ENCODE measurements at regions not wholly inside any gene's neighbourhood (a gene's known extent, or its start where the extent isn't known, plus 50 kb on each side); places are given as distances from the start of the nearest gene placed in this dataset.

- TF ChIP-seq, protein P1, sequence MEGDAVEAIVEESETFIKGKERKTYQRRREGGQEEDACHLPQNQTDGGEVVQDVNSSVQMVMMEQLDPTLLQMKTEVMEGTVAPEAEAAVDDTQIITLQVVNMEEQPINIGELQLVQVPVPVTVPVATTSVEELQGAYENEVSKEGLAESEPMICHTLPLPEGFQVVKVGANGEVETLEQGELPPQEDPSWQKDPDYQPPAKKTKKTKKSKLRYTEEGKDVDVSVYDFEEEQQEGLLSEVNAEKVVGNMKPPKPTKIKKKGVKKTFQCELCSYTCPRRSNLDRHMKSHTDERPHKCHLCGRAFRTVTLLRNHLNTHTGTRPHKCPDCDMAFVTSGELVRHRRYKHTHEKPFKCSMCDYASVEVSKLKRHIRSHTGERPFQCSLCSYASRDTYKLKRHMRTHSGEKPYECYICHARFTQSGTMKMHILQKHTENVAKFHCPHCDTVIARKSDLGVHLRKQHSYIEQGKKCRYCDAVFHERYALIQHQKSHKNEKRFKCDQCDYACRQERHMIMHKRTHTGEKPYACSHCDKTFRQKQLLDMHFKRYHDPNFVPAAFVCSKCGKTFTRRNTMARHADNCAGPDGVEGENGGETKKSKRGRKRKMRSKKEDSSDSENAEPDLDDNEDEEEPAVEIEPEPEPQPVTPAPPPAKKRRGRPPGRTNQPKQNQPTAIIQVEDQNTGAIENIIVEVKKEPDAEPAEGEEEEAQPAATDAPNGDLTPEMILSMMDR (IDR thresholded peaks at IDR 0.05; ENCODE audit: low read depth, low read length) = peak; percentile 6; the same call in 1 of the 2 replicates
- TF ChIP-seq EZH2phosphoT487 (IDR thresholded peaks at IDR 0.05; ENCODE audit: low read depth) = no peak
- H3K27ac ChIP-seq (ENCODE audit: low read length) = no peak overlapping the region
- no peak overlapping the region for H2AFZ ChIP-seq (ENCODE audit: low read depth, low read length)
- no peak overlapping the region for H3K4me3 ChIP-seq (ENCODE audit: low read length)
- H3K27me3 ChIP-seq (ENCODE audit: low read depth, low read length) = no peaks in the 10 kb centered on the region
- H3K4me2 ChIP-seq (ENCODE audit: low read length) = no peak overlapping the region
- H3K4me1 ChIP-seq (ENCODE audit: low read length) = no peaks in the 10 kb centered on the region
- H3K9ac ChIP-seq (ENCODE audit: low read length) = no peak overlapping the region
- H4K20me1 ChIP-seq (ENCODE audit: insufficient read depth, low read length) = no peaks in the 10 kb centered on the region
- no peaks in the 10 kb centered on the region for H3K79me2 ChIP-seq (ENCODE audit: low read length)
- no peaks in the 10 kb centered on the region for H3K36me3 ChIP-seq (replicated peaks; ENCODE audit: low read depth, low read length)
- no peaks in the 10 kb centered on the region for H3K9me3 ChIP-seq (ENCODE audit: insufficient read depth, low read length)
Measured at GRCh38 chr12:77540097-77540496, 290.6 kb upstream of the NAV3 start.

- Histone ChIP-seq H3K27ac (ENCODE audit: low read length) (no peak overlapping the region), H3K36me3 (replicated peaks; ENCODE audit: low read depth, low read length) (no peaks in the 10 kb centered on the region), H2AFZ (ENCODE audit: low read depth, low read length) (no peak overlapping the region), H3K27me3 (ENCODE audit: low read depth, low read length) (no peaks in the 10 kb centered on the region), H3K4me2 (ENCODE audit: low read length) (no peak overlapping the region), H3K4me1 (ENCODE audit: low read length) (no peaks in the 10 kb centered on the region), H3K9ac (ENCODE audit: low read length) (no peak overlapping the region), H3K4me3 (ENCODE audit: low read length) (no peak overlapping the region), H4K20me1 (ENCODE audit: insufficient read depth, low read length) (no peaks in the 10 kb centered on the region), H3K9me3 (ENCODE audit: insufficient read depth, low read length) (no peaks in the 10 kb centered on the region), H3K79me2 (ENCODE audit: low read length) (no peaks in the 10 kb centered on the region)
- no peak for TF ChIP-seq EZH2phosphoT487 (IDR thresholded peaks at IDR 0.05; ENCODE audit: low read depth)
- TF ChIP-seq, protein P1 (IDR thresholded peaks at IDR 0.05; ENCODE audit: low read depth, low read length) = no peak
Measured at GRCh38 chr12:77537663-77538062, 293.0 kb upstream of the NAV3 start.

GRCh38 chr12:77535734-77536133 lies 295.0 kb upstream of the NAV3 start:
- Histone ChIP-seq H4K20me1 (ENCODE audit: insufficient read depth, low read length) (no peaks in the 10 kb centered on the region), H3K9ac (ENCODE audit: low read length) (no peak overlapping the region), H3K36me3 (replicated peaks; ENCODE audit: low read depth, low read length) (no peaks in the 10 kb centered on the region), H2AFZ (ENCODE audit: low read depth, low read length) (no peak overlapping the region), H3K79me2 (ENCODE audit: low read length) (no peaks in the 10 kb centered on the region), H3K4me3 (ENCODE audit: low read length) (no peak overlapping the region), H3K4me1 (ENCODE audit: low read length) (no peaks in the 10 kb centered on the region), H3K27me3 (ENCODE audit: low read depth, low read length) (no peaks in the 10 kb centered on the region), H3K9me3 (ENCODE audit: insufficient read depth, low read length) (no peaks in the 10 kb centered on the region), H3K27ac (ENCODE audit: low read length) (no peak overlapping the region), H3K4me2 (ENCODE audit: low read length) (no peak overlapping the region)
- TF ChIP-seq, protein P1 (IDR thresholded peaks at IDR 0.05; ENCODE audit: low read depth, low read length) = no peak
- TF ChIP-seq EZH2phosphoT487 (IDR thresholded peaks at IDR 0.05; ENCODE audit: low read depth) = no peak

GRCh38 chr12:77531912-77532311 lies 298.8 kb upstream of the NAV3 start:
- Histone ChIP-seq H3K9ac (ENCODE audit: low read length) (no peak overlapping the region), H3K9me3 (ENCODE audit: insufficient read depth, low read length) (no peaks in the 10 kb centered on the region), H3K4me2 (ENCODE audit: low read length) (no peak overlapping the region), H3K79me2 (ENCODE audit: low read length) (no peaks in the 10 kb centered on the region), H3K4me3 (ENCODE audit: low read length) (no peak overlapping the region), H3K36me3 (replicated peaks; ENCODE audit: low read depth, low read length) (no peaks in the 10 kb centered on the region), H2AFZ (ENCODE audit: low read depth, low read length) (no peak overlapping the region), H3K4me1 (ENCODE audit: low read length) (no peaks in the 10 kb centered on the region), H3K27me3 (ENCODE audit: low read depth, low read length) (no peaks in the 10 kb centered on the region), H4K20me1 (ENCODE audit: insufficient read depth, low read length) (no peaks in the 10 kb centered on the region), H3K27ac (ENCODE audit: low read length) (no peak overlapping the region)
- no peak for TF ChIP-seq EZH2phosphoT487 (IDR thresholded peaks at IDR 0.05; ENCODE audit: low read depth)
- TF ChIP-seq, protein P1 (IDR thresholded peaks at IDR 0.05; ENCODE audit: low read depth, low read length) = no peak
